ENCODE measurements at regions not wholly inside any gene's neighbourhood (a gene's known extent, or its start where the extent isn't known, plus 50 kb on each side); places are given as distances from the start of the nearest gene placed in this dataset.
"Not testable (repeated sequence)": the region's sequence is repeated elsewhere in the genome, so short reads cannot be mapped to it uniquely, and the experiment has no call there.

GRCh38 chr6:37091104-37091503 is 78.8 kb upstream of the PIM1 start:
- not testable (repeated sequence) for TF ChIP-seq CTCF, POLR2A, EP300, POLR2AphosphoS5 (IDR thresholded peaks at IDR 0.05)
